ENCODE measurements at regions not wholly inside any gene's neighbourhood (a gene's known extent, or its start where the extent isn't known, plus 50 kb on each side); places are given as distances from the start of the nearest gene placed in this dataset.

- no peak overlapping the region for H3K4me3 ChIP-seq (ENCODE audit: low read depth, low read length)
- TF ChIP-seq CTCF (IDR thresholded peaks at IDR 0.05; ENCODE audit: borderline replicate concordance, insufficient read depth, low read depth, low read length): no peak
These were observed 132.7 kb downstream of the CASP12 start for GRCh38 chr11:104765401-104766095.

GRCh38 chr11:104764710-104765045, 133.6 kb downstream of the CASP12 start:
- no peak overlapping the region for H3K4me3 ChIP-seq (ENCODE audit: low read depth, low read length)
- TF ChIP-seq CTCF (IDR thresholded peaks at IDR 0.05; ENCODE audit: borderline replicate concordance, insufficient read depth, low read depth, low read length): no peak

- no peak for TF ChIP-seq CTCF (IDR thresholded peaks at IDR 0.05; ENCODE audit: borderline replicate concordance, insufficient read depth, low read depth, low read length)
- H3K4me3 ChIP-seq (ENCODE audit: low read depth, low read length): no peak overlapping the region
These were observed 134.1 kb downstream of the CASP12 start for GRCh38 chr11:104763930-104764709.

GRCh38 chr11:104761511-104761910, 136.7 kb downstream of the CASP12 start:
- no peak for TF ChIP-seq CTCF (IDR thresholded peaks at IDR 0.05; ENCODE audit: borderline replicate concordance, insufficient read depth, low read depth, low read length)
- H3K4me3 ChIP-seq (ENCODE audit: low read depth, low read length): no peak overlapping the region

GRCh38 chr11:104759464-104759863, 138.8 kb downstream of the CASP12 start:
- no peak overlapping the region for H3K4me3 ChIP-seq (ENCODE audit: low read depth, low read length)
- no peak for TF ChIP-seq CTCF (IDR thresholded peaks at IDR 0.05; ENCODE audit: borderline replicate concordance, insufficient read depth, low read depth, low read length)

GRCh38 chr11:104738918-104739317, 159.3 kb downstream of the CASP12 start:
- TF ChIP-seq CTCF (IDR thresholded peaks at IDR 0.05; ENCODE audit: borderline replicate concordance, insufficient read depth, low read depth, low read length): no peak
- no peak overlapping the region for H3K4me3 ChIP-seq (ENCODE audit: low read depth, low read length)

- no peak for TF ChIP-seq CTCF (IDR thresholded peaks at IDR 0.05; ENCODE audit: borderline replicate concordance, insufficient read depth, low read depth, low read length)
These were observed 160.1 kb downstream of the CASP12 start for GRCh38 chr11:104738208-104738607.

More at GRCh38 chr11:104738208-104738607, 160.1 kb downstream of the CASP12 start:
- no peak overlapping the region for H3K4me3 ChIP-seq (ENCODE audit: low read depth, low read length)

Measured in GM12875 (cell line).